Brain microvascular endothelial cell (primary cell): ENCODE measurements at regions not wholly inside any gene's neighbourhood (a gene's known extent, or its start where the extent isn't known, plus 50 kb on each side); places are given as distances from the start of the nearest gene placed in this dataset.

Experiments
- DNase-seq: peaks from one replicate; pipeline ENCODE4 v3.0.0-alpha.2; 2020
- H3K27ac ChIP-seq: fragments of 250-450 bp; sonication (Bioruptor Pico); 2 replicates; pipeline ENCODE4 v1.5.1; 2020; ENCODE audit warnings: mild to moderate bottlenecking, moderate library complexity
- H3K27me3 ChIP-seq: fragments of 250-450 bp; sonication (Bioruptor Pico); replicated peaks from 2 replicates; pipeline ENCODE4 v1.5.1; 2020; ENCODE audit warnings: mild to moderate bottlenecking
- H3K36me3 ChIP-seq: fragments of 250-450 bp; sonication (Bioruptor Pico); replicated peaks from 2 replicates; pipeline ENCODE4 v1.5.1; 2020; ENCODE audit warnings: mild to moderate bottlenecking
- H3K4me3 ChIP-seq: 2 replicates; pipeline ENCODE4 v1.5.1; 2011; ENCODE audit warnings: low read depth, mild to moderate bottlenecking, control low read depth, low read length, moderate library complexity
- in situ Hi-C: cut with HindIII; loops from 2 replicates; pipeline ENCODE4 v1.10.0; 2017; ENCODE audit warnings: low sequenced_read_pairs, low pct_ligation_motif_present
- TF ChIP-seq, protein P1 (sequence below): IDR thresholded peaks from 2 replicates; pipeline ENCODE4 v1.5.1; 2011; ENCODE audit warnings: low read depth, mild to moderate bottlenecking, moderate library complexity, low read length, control low read depth, inconsistent platforms; ENCODE audit errors: missing control alignments

DNA sequence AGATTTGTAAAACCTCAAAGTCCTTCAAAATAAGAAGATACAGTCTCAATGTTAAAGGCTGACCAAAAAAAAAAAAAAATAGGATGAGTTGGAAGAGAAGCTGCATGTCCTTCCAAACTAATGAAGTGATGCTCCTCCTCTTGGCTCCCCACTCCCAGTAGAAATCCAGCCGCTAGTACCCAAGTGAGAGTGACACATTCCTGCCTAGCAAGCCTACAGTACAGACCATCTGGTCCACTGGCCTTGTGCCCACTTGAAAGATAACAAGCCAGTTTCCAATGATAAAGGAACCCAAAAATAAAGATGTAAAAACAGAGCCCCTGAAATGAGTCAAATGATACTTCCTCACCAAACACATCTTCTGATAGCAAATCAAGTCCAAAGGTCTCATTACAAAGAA lies 258.7 kb upstream of the NSMCE3 start:
- no peak overlapping the region for H3K27ac ChIP-seq
- in situ Hi-C loops = no loop called here
- H3K4me3 ChIP-seq = no peak overlapping the region
- no peaks in the 10 kb centered on the region for H3K36me3 ChIP-seq
- no peaks in the 10 kb centered on the region for H3K27me3 ChIP-seq
- DNase-seq = no peak
- TF ChIP-seq, protein P1, sequence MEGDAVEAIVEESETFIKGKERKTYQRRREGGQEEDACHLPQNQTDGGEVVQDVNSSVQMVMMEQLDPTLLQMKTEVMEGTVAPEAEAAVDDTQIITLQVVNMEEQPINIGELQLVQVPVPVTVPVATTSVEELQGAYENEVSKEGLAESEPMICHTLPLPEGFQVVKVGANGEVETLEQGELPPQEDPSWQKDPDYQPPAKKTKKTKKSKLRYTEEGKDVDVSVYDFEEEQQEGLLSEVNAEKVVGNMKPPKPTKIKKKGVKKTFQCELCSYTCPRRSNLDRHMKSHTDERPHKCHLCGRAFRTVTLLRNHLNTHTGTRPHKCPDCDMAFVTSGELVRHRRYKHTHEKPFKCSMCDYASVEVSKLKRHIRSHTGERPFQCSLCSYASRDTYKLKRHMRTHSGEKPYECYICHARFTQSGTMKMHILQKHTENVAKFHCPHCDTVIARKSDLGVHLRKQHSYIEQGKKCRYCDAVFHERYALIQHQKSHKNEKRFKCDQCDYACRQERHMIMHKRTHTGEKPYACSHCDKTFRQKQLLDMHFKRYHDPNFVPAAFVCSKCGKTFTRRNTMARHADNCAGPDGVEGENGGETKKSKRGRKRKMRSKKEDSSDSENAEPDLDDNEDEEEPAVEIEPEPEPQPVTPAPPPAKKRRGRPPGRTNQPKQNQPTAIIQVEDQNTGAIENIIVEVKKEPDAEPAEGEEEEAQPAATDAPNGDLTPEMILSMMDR = no peak

GRCh38 chr15:29526802-29527201 lies 257.2 kb upstream of the NSMCE3 start:
- H3K36me3 ChIP-seq = no peaks in the 10 kb centered on the region
- no peak for DNase-seq
- H3K4me3 ChIP-seq = no peak overlapping the region
- H3K27ac ChIP-seq = no peak overlapping the region
- in situ Hi-C loops = no loop called here
- no peaks in the 10 kb centered on the region for H3K27me3 ChIP-seq
- TF ChIP-seq, protein P1 = no peak

- H3K4me3 ChIP-seq = no peak overlapping the region
- no peak for DNase-seq
- in situ Hi-C loops = no loop called here
- TF ChIP-seq, protein P1 = no peak
- H3K27me3 ChIP-seq = no peaks in the 10 kb centered on the region
- H3K36me3 ChIP-seq = no peaks in the 10 kb centered on the region
- no peak overlapping the region for H3K27ac ChIP-seq
Measured at GRCh38 chr15:29522373-29523276, 253.0 kb upstream of the NSMCE3 start.

- Histone ChIP-seq H3K27me3 (no peaks in the 10 kb centered on the region), H3K4me3 (no peak overlapping the region), H3K36me3 (no peaks in the 10 kb centered on the region), H3K27ac (no peak overlapping the region)
- in situ Hi-C loops = no loop called here
- TF ChIP-seq, protein P1 = no peak
- DNase-seq = no peak
Measured at GRCh38 chr15:29518442-29518841, 248.8 kb upstream of the NSMCE3 start.

GRCh38 chr15:29517829-29518228 lies 248.2 kb upstream of the NSMCE3 start:
- DNase-seq = no peak
- no peak overlapping the region for H3K27ac ChIP-seq
- TF ChIP-seq, protein P1 = no peak
- no peaks in the 10 kb centered on the region for H3K27me3 ChIP-seq
- no peaks in the 10 kb centered on the region for H3K36me3 ChIP-seq
- in situ Hi-C loops = no loop called here
- H3K4me3 ChIP-seq = no peak overlapping the region

- in situ Hi-C loops = no loop called here
Measured at GRCh38 chr15:29516929-29517328, 247.3 kb upstream of the NSMCE3 start.

More at GRCh38 chr15:29516929-29517328, 247.3 kb upstream of the NSMCE3 start:
- H3K27me3 ChIP-seq = no peaks in the 10 kb centered on the region
- no peak overlapping the region for H3K27ac ChIP-seq
- no peak for DNase-seq
- TF ChIP-seq, protein P1 = no peak
- no peak overlapping the region for H3K4me3 ChIP-seq
- H3K36me3 ChIP-seq = no peaks in the 10 kb centered on the region
